GM12892 (cell line): ENCODE measurements at regions not wholly inside any gene's neighbourhood (a gene's known extent, or its start where the extent isn't known, plus 50 kb on each side); places are given as distances from the start of the nearest gene placed in this dataset.

Experiments used
- POLR2A ChIP-seq: IDR thresholded peaks from 2 replicates; pipeline ENCODE4 v1.6.1; 2011; ENCODE audit warnings: low read depth, low read length, control low read depth
- POLR2AphosphoS5 ChIP-seq: IDR thresholded peaks from 2 replicates; pipeline ENCODE4 v1.6.1; 2011; ENCODE audit warnings: low read depth, low read length, control low read depth

DNA sequence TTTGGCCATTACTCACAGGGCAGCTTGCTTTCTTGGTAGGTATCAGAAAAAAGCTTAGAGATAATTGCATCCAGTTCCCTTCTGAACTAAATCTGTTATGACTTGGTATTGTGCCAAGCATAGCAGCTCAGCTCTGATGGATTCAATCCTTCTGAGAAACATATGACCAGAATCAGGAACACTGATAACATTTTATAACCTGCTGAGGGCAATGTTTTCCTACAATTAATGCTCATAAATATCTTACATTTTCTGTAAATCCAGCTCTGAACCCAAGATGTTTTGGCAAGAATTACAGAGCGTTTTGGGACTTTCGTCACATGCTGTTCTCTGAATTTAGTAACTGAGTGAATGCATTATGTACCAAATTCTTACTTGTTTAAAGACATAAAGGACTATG is 167.8 kb downstream of the KIF20B start:
- no peak for TF ChIP-seq POLR2AphosphoS5
- TF ChIP-seq POLR2A: no peak
